Upper lobe of left lung (tissue), 6 donors: ENCODE measurements at regions not wholly inside any gene's neighbourhood (a gene's known extent, or its start where the extent isn't known, plus 50 kb on each side); places are given as distances from the start of the nearest gene placed in this dataset.
A peak's percentile ranks its signal among the peaks of the same experiment; 100 is the strongest.

Experiments
- ATAC-seq, 2 donors: fragments of 200-7000 bp; cut with Tn5 transposase; one replicate each; pipeline ENCODE4 v1.9.1; 2022; ENCODE audit warnings: mild to moderate bottlenecking in 2 of 2, moderate library complexity in 2 of 2; ENCODE audit not compliant: low FRiP score in 2 of 2
- DNase-seq, 2 donors: peaks; one replicate each; pipeline ENCODE4 v3.0.0-alpha.2; 2019 to 2020
- H3K27ac ChIP-seq, 4 donors: fragments of 200-600 bp; sonication (generic); one replicate each; pipeline ENCODE4 v1.5.1; 2016 to 2019
- H3K27me3 ChIP-seq, 4 donors: fragments of 200-600 bp; sonication (generic); one replicate each; pipeline ENCODE4 v1.5.1; 2017 to 2019
- H3K36me3 ChIP-seq, 4 donors: fragments of 200-600 bp; sonication (generic); one replicate each; pipeline ENCODE4 v1.5.1; 2016 to 2019
- H3K4me1 ChIP-seq, 4 donors: fragments of 200-600 bp; sonication (generic); one replicate each; pipeline ENCODE4 v1.5.1; 2018 to 2019
- H3K4me3 ChIP-seq, 4 donors: fragments of 200-600 bp; sonication (generic); one replicate each; pipeline ENCODE4 v1.5.1; 2017 to 2019; ENCODE audit warnings: mild to moderate bottlenecking in 2 of 4, moderate library complexity in 1 of 4
- H3K9me3 ChIP-seq, 4 donors: fragments of 200-600 bp; sonication (generic); one replicate each; pipeline ENCODE4 v1.5.1; 2018 to 2019
- EP300 ChIP-seq, 4 donors: sonication (generic); formaldehyde crosslinking; IDR thresholded peaks; one replicate each; pipeline ENCODE4 v1.5.1; 2017; ENCODE audit warnings: antibody characterized with exemption in 4 of 4, control low read depth in 2 of 4
- POLR2A ChIP-seq, 4 donors: fragments of 450-650 bp; IDR thresholded peaks; one replicate each; pipeline ENCODE4 v1.5.1; 2016 to 2017; ENCODE audit warnings: antibody characterized with exemption in 4 of 4, mild to moderate bottlenecking in 2 of 4
- POLR2AphosphoS5 ChIP-seq, 2 donors: sonication (generic); formaldehyde crosslinking; IDR thresholded peaks; one replicate each; pipeline ENCODE4 v1.5.1; 2017; ENCODE audit warnings: antibody characterized with exemption in 2 of 2
- WGBS, 2 donors: methylation state at CpG; one replicate each; pipeline ENCODE4 v1.1.5; 2017 to 2018; 5-methylcytosine and 5-hydroxymethylcytosine counted together
- TF ChIP-seq, protein P1 (sequence below), 6 experiments: fragments of 450-650 bp in 4 of 6; fragments of 200-600 bp in 2 of 6; sonication (generic) in 2 of 6; IDR thresholded peaks; one replicate each; pipeline ENCODE4 v1.5.1; 2016 to 2019; ENCODE audit warnings: antibody characterized with exemption in 6 of 6
- donor health status: DM: no; HTN: no; CAD: no; lungs with moderate emphysema.
- donor health status: DM: no; HTN: yes; CAD: no; lungs with severe emphysema.

DNA sequence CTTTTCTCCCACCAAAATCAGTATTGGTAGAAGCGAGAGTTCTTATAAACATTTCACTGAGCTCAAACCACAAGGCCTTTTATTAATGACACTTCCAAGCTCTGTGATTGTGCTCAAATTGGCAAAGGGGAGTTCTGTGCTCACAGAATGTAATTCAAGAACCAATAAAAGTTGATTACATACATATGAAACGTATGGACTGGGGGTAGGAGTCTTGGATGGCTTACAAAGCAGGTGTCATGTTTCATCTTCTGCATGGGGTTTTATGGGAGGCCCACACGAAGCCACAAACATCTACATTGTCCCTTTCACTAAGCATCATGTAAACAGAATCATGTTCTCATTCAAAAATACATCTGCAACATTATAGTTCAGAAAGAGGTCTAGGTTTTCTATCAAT lies 828.3 kb downstream of the VRK1 start:
- DNase-seq (no peak), ATAC-seq (no peak)
- TF ChIP-seq, protein P1, sequence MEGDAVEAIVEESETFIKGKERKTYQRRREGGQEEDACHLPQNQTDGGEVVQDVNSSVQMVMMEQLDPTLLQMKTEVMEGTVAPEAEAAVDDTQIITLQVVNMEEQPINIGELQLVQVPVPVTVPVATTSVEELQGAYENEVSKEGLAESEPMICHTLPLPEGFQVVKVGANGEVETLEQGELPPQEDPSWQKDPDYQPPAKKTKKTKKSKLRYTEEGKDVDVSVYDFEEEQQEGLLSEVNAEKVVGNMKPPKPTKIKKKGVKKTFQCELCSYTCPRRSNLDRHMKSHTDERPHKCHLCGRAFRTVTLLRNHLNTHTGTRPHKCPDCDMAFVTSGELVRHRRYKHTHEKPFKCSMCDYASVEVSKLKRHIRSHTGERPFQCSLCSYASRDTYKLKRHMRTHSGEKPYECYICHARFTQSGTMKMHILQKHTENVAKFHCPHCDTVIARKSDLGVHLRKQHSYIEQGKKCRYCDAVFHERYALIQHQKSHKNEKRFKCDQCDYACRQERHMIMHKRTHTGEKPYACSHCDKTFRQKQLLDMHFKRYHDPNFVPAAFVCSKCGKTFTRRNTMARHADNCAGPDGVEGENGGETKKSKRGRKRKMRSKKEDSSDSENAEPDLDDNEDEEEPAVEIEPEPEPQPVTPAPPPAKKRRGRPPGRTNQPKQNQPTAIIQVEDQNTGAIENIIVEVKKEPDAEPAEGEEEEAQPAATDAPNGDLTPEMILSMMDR (IDR thresholded peaks at IDR 0.05), result no peak
- no peak for TF ChIP-seq POLR2AphosphoS5 (IDR thresholded peaks at IDR 0.05)
- TF ChIP-seq EP300 (IDR thresholded peaks at IDR 0.05), result no peak
- no peak for TF ChIP-seq POLR2A (IDR thresholded peaks at IDR 0.05)
- Histone ChIP-seq H3K4me1 (no peaks in the 10 kb centered on the region), H3K27ac (no peak overlapping the region), H3K9me3 (no peaks in the 10 kb centered on the region), H3K27me3 (no peaks in the 10 kb centered on the region), H3K36me3 (no peaks in the 10 kb centered on the region), H3K4me3 (no peak overlapping the region)
- 68 to 75% methylated on average over 3 of the region's 3 CpGs for WGBS, 2 donors

- Histone ChIP-seq H3K27ac (no peak overlapping the region), H3K4me1 (no peaks in the 10 kb centered on the region), H3K9me3 (no peaks in the 10 kb centered on the region), H3K4me3 (no peak overlapping the region), H3K27me3 (no peaks in the 10 kb centered on the region), H3K36me3 (no peaks in the 10 kb centered on the region)
- 37 to 72% methylated on average over 3 to 4 of the region's 4 CpGs for WGBS, 2 donors
- DNase-seq (no peak), ATAC-seq (no peak)
- TF ChIP-seq POLR2A (IDR thresholded peaks at IDR 0.05) (no peak), EP300 (IDR thresholded peaks at IDR 0.05) (no peak), POLR2AphosphoS5 (IDR thresholded peaks at IDR 0.05) (no peak)
- TF ChIP-seq, protein P1 (IDR thresholded peaks at IDR 0.05), result no peak
These were observed 828.9 kb downstream of the VRK1 start for GRCh38 chr14:97626088-97626487.

GRCh38 chr14:97630249-97630648 lies 833.1 kb downstream of the VRK1 start:
- TF ChIP-seq POLR2AphosphoS5 (IDR thresholded peaks at IDR 0.05) (no peak), POLR2A (IDR thresholded peaks at IDR 0.05) (no peak), EP300 (IDR thresholded peaks at IDR 0.05) (no peak)
- TF ChIP-seq, protein P1 (IDR thresholded peaks at IDR 0.05), result no peak
- ATAC-seq (no peak), DNase-seq (no peak)
- Histone ChIP-seq H3K4me3 (no peak overlapping the region), H3K27ac (no peak overlapping the region), H3K4me1 (peaks cover 0 to 7% (median 0%) of the 10 kb centered on the region in 4 donors), H3K9me3 (no peaks in the 10 kb centered on the region), H3K27me3 (no peaks in the 10 kb centered on the region), H3K36me3 (no peaks in the 10 kb centered on the region)
- 77 to 81% methylated on average over 5 of the region's 5 CpGs for WGBS, 2 donors

GRCh38 chr14:97633131-97633738 lies 836.1 kb downstream of the VRK1 start:
- no peaks in the 10 kb centered on the region for H3K9me3 ChIP-seq
- TF ChIP-seq POLR2A (IDR thresholded peaks at IDR 0.05) (no peak), EP300 (IDR thresholded peaks at IDR 0.05) (no peak), POLR2AphosphoS5 (IDR thresholded peaks at IDR 0.05) (no peak)
- TF ChIP-seq, protein P1 (IDR thresholded peaks at IDR 0.05), result no peak
- peaks cover 0 to 7% (median 0%) of the 10 kb centered on the region in 4 donors for H3K4me1 ChIP-seq
- WGBS, 2 donors, result 85 to 91% methylated on average over 4 of the region's 4 CpGs
- H3K27ac ChIP-seq, result no peak overlapping the region
- no peak for DNase-seq
- no peak overlapping the region for H3K4me3 ChIP-seq
- H3K27me3 ChIP-seq, result no peaks in the 10 kb centered on the region
- H3K36me3 ChIP-seq, result no peaks in the 10 kb centered on the region
- ATAC-seq, result no peak

GRCh38 chr14:97634751-97635150 lies 837.6 kb downstream of the VRK1 start:
- no peaks in the 10 kb centered on the region for H3K36me3 ChIP-seq
- H3K4me3 ChIP-seq, result peak overlapping the region in 2 of 4 donors; percentile 20 to 27
- no peak overlapping the region for H3K27ac ChIP-seq
- TF ChIP-seq POLR2A (IDR thresholded peaks at IDR 0.05), result no peak
- no peak for TF ChIP-seq POLR2AphosphoS5 (IDR thresholded peaks at IDR 0.05)
- no peak for TF ChIP-seq EP300 (IDR thresholded peaks at IDR 0.05)
- TF ChIP-seq, protein P1 (IDR thresholded peaks at IDR 0.05), result no peak
- no peak for DNase-seq
- H3K4me1 ChIP-seq, result peaks cover 0 to 7% (median 0%) of the 10 kb centered on the region in 4 donors
- H3K9me3 ChIP-seq, result no peaks in the 10 kb centered on the region
- WGBS, 2 donors, result 18 to 24% methylated on average over 13 of the region's 13 CpGs
- H3K27me3 ChIP-seq, result no peaks in the 10 kb centered on the region
- no peak for ATAC-seq
